Activated CD4-positive, alpha-beta T cell treated with anti-CD3 and anti-CD28 coated beads, Interleukin-2, amount 50 U/mL, for 16 hours (primary cell): ENCODE measurements at regions not wholly inside any gene's neighbourhood (a gene's known extent, or its start where the extent isn't known, plus 50 kb on each side); places are given as distances from the start of the nearest gene placed in this dataset.
"Not testable (repeated sequence)": the region's sequence is repeated elsewhere in the genome, so short reads cannot be mapped to it uniquely, and the experiment has no call there.

Experiments used
- DNase-seq: peaks from one replicate; pipeline ENCODE4 v3.0.0-alpha.2; 2020

DNA sequence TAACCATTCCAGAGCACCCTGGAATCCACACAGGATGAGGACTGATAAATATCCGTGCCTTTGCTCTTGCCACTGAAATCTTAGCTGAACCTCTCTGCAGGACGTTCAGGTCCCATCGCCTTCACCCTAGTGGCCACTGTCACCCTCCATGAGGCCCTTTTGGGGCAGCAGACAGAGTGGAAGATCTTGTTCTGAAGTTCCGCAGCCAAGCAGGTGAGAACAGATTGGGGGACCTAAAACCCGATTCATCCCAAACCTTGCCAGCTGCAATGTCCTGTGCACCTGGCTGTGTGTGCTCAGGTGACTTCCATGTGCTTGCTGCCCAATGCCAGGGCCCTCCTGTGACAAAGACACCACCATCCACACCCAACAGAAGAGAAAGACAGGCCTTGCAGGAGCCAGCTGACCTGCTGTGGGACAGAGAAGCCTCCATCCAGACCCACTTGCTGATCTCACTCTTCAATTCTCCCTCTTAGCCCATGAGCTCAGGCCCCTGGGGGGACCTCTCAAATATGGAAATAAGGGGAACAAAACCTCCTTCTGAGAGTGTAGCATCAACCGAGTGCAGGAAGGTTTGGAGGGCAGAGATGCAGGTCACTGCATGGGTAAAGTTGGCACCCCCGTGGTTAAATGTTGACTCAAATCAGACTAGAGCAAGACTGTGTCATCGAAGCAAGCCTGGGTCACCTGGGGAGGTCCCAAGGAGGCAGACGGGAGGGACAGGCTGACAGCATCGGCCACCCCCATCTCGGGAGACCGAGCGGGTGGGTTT lies 308.7 kb upstream of the DIO3 start:
- no peak for DNase-seq

DNA sequence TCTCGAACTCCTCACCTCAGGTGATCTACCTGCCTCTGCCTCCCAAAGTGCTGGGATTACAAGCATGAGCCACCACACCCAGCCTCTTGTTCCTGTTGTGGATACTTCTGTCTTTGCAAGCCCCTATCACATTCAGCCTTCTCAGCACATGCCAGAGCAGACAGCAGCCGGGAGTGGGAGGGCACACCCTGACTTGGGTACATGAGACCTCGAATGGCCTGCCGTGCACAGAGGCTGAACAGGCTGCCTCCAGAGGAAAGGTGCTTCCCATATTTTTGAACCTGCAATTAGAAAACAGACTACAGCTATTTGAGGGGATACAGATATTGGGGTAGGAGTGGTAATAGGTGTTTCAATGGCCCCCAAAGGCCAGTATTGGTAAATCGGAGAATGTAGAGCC lies 307.3 kb upstream of the DIO3 start:
- DNase-seq, result no peak

DNA sequence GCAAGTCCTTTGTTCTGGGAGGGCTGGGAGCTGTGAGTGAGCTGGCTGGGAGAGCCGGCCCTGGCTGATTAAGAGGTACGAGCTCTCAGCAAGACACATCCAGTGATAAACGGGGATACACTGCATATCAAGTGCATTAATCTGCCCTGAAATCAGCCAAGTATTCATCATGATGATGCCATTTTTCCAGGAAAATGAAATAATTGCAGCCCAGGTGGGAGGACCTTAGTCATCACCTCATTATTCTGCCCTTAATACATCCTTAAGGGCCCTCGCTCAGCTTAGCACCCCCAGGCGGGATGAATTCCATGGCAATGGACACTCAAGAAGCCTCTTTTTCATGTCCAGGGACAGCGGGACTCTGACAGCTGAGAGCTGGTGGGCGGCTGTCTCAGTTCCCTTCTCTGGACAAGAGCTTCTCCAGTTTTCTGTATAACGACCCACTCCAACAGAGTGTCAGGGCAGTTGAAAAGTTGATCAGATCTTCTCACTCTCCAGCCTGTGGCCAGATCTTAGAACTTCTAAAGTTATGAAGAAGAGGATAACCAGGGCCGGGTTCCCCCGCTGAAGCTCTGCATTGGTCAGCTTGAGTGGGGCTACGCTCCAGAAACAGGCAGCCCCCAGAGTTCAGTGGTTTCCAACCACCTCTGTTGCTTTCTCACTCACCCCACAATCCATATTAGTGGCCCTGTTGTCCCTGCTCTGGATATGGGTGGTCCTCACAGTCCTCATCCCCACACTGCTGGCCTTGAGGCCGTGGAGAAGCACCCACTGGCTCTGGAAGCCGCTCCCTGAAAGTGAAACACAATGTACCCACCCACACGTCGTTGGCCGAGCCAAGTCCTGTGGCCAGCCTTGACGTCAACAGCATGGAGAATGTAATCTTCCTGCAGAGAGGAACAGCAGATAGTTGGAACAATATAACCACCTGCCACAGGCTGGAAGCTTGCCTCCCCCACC lies 306.2 kb upstream of the DIO3 start:
- no peak for DNase-seq

DNA sequence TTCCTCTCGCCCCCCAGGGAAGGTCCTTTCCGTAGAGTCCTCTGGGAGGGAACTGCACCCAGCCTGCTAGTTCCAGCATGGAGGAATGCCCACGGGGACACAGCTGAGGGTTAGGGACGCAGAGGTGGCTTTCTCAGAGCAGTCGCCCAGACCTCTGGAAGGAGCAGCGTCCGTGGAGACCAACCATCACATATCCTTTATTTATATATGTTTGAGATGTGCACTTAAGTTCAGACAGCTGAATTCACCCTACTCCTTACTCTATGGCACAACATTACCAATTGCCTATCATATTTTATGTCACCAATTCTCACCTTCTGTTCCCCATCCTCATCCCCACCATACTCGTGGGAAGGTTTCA lies 305.6 kb upstream of the DIO3 start:
- no peak for DNase-seq

DNA sequence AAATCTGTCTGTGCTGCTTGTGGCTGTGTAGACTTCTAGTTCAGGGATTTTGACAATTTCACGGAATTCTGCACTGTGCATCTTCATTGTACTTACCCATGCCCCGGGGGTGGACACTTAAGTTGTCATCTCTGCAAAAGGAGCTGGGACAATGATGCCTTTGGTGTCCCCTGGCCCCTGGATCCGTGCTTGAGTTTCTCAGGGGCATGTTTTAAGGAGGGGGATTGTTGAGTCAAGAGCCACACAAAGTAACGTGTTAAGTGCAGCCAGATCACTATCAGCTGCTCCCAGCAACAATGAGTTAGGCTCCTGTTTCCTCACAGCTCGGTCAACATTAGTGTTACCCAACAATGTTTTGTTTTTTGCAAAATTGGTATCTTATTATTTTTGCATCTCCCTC lies 305.0 kb upstream of the DIO3 start:
- no peak for DNase-seq

DNA sequence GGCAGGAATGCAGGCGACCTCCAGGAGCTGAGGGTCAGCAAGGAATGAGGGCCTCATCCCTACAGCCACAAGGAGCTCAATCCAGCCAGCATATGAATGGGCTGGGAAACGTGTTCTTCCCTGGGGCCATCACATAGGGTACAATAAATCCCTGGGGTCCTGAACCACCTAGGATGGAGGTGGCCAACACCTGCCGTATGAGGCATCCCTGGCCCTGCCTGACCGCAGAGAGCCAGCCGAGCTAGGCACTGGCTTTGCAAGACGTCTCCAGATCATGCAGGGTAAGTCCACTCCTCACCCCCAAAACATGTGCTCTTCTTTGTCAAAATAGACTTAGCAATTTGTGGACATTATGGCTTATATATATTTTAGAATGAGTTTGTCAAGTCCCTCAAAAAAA lies 303.7 kb upstream of the DIO3 start:
- DNase-seq, result no peak

DNA sequence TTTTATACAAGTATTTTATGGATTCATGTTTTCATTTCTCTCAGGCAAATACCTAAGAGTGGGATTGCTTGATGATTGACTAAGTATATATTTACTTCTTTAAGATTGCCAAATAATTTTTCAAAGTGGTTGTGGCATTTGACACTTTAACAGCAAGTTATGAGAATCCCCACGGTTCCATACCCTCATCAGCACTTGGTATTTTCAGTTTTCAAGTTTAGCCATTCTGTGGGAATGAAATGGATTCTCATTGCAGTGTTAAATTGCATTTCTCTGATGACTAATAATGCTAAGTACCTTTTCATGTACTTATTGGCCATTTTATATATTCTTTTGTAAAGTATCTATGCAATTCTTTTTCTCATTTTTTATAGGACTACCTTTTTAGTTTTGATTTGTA lies 301.5 kb upstream of the DIO3 start:
- no peak for DNase-seq

DNA sequence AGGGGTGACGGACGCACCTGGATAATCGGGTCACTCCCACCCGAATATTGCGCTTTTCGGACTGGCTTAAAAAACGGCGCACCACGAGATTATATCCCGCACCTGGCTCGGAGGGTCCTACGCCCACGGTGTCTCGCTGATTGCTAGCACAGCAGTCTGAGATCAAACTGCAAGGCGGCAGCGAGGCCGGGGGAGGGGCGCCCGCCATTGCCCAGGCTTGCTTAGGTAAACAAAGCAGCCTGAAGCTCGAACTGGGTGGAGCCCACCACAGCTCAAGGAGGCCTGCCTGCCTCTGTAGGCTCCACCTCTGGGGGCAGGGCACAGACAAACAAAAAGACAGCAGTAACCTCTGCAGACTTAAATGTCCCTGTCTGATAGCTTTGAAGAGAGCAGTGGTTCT lies 294.9 kb upstream of the DIO3 start:
- not testable (repeated sequence) for DNase-seq

DNA sequence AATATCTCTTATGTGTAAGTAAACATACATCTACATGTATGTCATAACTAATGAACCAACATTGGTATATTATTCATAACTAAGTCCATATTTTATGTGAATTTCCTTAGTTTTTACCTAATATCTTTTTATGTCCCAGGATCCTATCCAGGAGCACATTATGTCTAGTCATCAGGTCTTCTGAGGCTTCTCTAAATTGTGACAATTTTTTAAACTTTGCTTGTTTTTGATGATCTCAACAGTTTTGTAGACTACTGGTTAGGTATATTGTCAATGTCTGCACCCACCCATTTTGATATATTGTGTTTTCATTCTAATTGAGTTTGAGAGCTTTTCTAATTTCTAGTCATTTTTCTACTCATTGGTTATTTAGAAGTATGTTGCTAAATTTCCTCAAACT lies 288.2 kb upstream of the DIO3 start:
- no peak for DNase-seq

DNA sequence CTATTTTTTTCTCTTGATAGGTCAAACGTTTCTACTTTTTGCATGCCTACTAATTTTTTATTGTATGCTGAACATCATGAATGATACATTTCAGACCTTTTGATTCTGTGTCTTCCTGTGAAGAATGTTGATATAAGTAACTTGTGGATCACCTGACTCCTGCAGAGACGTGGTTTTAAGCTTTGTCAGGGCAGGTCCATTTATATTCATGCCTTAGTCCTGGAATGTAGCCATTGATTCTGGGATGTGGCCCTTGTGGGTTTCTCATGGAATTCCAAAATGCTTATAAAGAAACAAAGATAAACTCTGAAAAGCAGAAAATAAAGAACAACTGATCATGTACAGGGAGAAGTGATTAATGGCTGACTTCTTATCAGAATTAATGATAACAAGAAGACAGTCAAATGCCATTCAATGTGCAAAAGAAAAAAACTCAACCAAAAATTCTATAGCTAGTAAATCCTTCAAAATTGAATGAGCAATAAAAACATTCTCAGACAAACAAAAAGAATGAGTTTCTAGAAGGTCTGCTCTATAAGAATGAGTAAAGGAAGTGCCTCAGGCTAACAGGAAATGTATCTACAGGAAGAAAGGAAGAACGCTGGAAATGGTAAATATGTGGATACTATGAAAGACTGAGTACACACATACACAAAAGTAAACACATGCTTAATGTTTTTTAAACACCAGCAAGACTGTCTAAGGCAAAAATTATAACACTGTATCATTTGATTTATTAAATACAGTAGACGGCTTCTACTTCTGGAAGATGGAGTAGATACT lies 284.8 kb upstream of the DIO3 start:
- DNase-seq, result no peak

DNA sequence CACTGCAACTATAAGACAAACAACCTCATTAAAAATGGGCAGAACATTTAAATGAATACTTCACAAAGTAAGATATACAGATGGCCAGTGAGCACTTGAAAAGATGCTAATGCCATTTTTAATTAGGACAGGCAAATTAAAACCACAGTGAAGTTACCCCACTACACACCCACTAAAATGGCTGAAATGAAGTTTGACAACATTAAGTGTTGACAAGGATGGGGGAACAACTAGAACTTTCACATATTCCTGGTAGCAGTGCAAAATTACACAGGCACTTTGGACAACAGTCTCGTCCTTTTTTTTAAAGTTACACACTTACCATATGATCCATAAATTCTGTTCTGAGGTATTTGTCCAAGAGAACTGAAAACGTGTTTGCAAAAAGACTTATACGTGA lies 278.9 kb upstream of the DIO3 start:
- no peak for DNase-seq

DNA sequence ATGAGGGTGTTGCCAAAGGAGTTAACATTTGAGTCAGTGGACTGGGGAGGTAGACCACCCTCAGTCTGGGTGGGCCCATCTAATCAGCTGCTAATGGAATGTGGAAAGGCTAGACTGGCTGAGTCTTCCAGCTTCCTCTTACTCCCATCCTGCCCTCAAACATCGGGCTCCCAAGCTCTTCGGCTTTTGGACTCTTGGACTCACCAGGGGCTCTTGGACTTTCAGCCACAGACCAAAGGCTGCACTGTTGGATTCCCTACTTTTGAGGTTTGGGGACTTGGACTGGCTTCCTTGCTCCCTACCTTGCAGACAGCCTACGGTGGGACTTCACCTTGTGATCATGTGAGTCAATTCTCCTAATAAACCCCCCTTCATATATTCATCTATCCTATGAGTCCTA lies 276.6 kb upstream of the DIO3 start:
- DNase-seq, result no peak

DNA sequence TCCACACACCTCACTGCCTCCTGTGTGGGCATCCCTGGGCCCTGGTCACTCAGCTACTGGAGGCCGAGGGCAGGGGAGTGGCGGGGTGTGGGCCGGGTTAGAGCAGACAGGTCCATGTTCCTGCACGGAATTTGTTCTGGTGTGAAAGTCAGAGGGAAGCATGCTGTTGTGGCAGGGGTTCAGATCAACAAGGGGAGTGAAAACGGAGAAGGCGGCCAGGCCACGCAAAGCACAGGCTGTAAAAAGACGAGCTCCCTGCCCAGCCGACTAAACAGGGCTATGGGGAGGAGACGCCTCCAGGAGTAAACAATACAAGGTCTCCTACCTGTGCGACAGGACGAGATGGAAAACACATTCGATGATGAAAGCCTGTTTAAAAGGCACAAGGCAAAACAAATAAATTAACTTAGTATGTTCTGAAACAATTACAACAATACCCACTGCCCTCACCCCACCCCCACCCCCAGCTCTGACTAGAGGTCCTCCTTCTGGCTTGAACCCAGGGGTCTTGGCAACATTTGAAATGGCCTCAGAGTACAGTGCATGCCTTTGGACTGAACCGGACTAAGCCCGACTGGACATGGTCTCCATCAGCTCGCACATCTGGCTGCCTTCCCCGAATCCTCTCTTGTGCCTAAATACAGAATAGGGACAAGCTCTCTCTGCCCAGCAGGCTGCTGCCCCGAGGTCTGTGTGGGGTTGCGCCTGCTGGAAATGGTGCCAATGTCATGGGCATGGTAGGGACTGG lies 274.9 kb upstream of the DIO3 start:
- DNase-seq, result no peak

DNA sequence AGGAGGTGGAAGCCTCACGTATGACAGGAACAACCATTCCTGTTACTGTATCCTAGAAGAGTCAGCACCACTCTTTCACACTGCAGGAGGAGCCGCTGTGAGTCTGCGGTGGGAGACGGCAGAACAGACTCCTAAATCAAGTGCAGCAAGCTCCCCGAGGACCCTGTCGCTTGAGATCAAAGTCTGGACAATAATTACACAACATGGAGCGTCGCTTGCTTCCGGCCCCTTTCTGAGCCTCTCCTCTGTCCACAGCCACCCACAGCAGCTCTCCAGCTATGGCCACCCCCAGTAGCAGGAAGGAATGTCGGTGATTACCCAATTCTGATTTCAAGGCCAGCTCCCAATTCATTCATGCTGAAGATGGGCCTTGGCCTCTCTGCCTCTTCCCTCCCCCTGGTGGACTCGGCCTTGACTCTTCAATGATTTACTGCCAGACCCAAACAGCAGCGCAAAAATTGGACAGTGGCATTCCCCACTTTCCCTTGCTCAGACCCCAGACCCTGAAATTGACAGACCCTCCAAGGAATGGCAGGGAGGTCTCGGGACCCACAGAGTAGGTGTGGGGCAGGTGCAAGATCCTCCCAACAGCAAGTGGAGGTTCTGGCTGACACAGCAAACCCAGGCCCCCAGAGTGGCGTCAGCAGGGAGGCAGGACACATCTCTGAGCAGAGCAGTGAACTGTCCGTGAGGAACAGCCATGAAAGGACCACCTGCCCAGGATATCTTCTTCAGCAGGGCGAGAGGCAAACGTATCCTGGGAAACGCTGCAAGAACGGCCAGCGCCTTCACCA lies 272.7 kb upstream of the DIO3 start:
- DNase-seq, result no peak

DNA sequence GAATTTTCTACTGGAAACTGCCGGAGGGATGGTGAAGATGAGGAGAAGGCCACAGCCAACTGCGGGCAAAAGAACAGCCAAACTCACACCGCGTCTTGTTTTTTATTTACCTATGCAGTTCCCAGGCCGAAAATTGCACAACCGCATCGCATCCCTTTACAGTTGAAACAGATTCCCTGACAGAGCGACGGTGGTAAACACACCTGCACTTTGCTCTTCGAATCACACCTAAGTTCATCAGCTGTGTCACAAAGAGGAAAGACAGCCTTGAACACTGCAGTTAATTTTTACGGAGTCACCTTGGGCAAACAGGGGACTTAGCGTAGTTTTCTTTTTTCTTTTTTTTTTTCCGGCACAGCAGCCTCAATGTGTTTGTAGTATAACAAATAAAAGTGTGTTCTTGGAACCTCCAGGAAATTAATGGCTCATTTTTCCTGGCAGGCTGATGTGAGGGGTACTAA lies 272.0 kb upstream of the DIO3 start:
- no peak for DNase-seq

DNA sequence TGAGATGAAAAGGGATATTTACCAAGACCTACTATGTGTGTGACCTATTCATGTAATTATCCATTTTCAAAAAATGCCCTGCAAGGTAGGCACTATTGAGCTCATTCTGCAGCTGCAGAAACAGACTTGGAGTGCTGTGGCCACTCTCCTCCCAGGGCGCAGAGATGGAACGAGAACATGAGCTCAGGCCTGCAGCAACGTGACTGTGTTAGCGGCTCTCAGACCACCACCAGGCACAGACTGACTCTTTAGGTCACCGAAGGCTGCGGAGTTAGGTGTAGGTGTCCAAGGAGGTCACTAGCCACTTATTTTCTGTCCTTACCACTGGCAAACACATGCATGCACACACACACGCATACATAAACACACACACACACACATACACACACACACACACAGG lies 271.4 kb upstream of the DIO3 start:
- DNase-seq, result no peak

DNA sequence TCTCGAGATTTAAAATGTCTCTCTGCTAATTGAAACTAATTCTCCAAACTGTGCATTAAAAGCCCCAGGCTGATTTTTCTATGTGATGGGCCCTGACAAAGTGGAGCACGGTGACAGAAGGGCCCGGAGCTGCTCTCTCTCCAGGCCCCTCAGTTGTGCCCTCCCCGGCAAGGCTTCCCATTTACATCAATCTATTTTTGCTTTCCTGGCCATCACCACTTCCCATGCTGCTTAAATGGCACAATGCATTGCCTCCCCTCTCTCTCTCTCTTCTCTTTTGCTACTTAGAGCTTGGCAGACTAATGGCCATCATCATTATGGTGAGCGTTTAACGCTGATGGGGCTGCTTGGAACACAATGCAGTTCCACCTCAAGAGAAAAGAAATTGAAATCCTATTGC lies 270.7 kb upstream of the DIO3 start:
- DNase-seq, result no peak

DNA sequence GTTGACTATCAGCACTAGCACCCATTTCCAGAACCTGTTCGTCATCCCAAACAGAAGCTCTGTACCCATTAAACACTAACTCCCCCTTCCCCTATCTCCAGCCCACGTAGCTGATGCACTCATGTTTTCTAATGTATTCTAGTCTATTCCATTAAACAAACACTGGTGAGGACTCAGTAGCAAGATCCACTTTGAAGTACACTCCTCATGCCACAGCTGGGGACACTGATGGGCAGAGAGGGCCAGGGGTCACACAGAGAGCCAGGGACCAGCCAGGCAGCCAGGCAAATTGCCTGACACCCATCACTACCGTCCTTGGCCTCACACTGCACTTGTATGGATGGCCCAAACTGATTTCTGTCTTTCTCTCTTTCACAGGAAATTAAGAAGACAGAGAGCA lies 269.9 kb upstream of the DIO3 start:
- no peak for DNase-seq

DNA sequence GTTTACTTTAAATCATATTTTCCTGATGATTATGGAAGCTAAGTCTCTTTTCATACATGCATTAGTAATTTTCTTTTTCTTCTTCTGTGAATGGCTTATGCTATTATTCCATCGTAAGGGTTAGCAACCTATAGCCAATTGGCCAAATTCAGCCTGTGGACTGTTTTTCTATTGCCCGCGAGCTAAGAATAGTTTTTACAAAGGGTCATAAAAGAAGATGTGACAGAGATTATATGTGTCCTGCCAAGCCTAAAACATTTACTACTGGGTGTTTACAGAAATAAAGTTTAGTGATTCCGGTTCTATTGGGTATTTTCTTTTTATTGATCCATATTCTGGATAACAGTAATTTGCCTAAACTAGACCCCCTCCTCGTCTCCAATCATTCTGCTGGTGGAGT lies 268.8 kb upstream of the DIO3 start:
- DNase-seq, result no peak

DNA sequence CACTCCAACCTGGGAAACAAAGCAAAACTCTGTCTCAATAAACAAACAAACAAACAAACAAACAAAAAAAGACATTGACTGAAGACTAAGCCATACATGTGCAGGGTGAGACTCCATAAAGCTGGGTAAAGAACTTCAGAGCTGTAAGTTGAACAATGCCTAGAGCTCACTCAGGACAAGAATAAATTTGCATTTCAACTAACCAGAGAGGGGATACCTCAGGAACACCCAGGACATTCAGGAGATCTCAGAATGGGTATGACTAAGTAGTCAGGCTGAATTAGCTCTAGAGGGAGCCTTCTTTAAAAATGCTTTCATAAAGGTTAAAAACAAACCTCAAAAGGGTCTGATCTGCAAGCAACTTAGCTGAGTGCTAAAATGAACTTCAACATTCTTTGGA lies 267.7 kb upstream of the DIO3 start:
- no peak for DNase-seq

DNA sequence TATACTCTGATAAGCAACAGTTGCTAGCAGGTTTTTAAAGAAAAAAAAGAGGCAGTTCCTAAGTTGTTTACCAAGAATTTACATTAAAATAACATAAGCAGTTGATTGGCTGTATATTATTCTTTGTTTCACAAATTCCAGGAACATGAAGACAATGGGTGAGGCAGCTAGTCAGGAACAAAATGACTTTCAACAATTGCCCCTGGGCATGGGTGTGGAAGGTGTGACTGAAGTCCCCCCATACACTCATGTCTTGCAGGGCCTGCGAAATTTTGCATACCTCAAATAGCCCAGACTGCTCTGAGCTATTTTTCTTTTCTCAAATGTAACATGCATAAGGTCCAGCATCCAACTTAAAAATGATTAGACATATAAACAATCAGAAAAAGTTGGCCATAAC lies 267.2 kb upstream of the DIO3 start:
- no peak for DNase-seq

DNA sequence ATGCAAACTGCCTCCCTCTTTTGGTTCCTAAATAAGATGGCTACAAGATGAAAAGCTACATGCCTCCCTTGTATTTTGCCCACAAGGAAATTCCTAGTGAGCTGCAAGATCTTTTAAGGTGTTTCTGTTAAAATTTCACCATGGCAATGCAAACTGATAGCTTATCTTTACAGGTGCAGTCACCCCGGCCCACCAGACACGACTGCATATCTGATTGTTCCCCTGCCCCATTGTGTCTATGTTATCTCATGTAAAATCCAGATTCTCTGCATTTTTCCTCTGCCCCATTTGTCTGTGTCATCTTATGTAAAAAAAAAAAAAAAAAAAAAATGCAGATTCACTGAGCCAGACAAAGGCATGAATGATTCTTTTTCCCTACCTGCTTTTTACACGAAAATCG lies 261.5 kb upstream of the DIO3 start:
- not testable (repeated sequence) for DNase-seq
